Neural progenitor cell (in vitro differentiated cells): ENCODE measurements at regions not wholly inside any gene's neighbourhood (a gene's known extent, or its start where the extent isn't known, plus 50 kb on each side); places are given as distances from the start of the nearest gene placed in this dataset.

Source experiments
- CTCF ChIP-seq: fragments of 200-600 bp; sonication (generic); IDR thresholded peaks from 2 replicates; pipeline ENCODE4 v1.5.1; 2017; ENCODE audit warnings: antibody characterized with exemption, mild to moderate bottlenecking
- EZH2 ChIP-seq: fragments of 200-600 bp; sonication (generic); IDR thresholded peaks from 2 replicates; pipeline ENCODE4 v1.6.1; 2017; ENCODE audit warnings: antibody characterized with exemption, mild to moderate bottlenecking, moderate library complexity

GRCh38 chr20:29298271-29298590 is 1959.2 kb upstream of the DEFB115 start:
- TF ChIP-seq CTCF, result no peak
- no peak for TF ChIP-seq EZH2
